ENCODE measurements at regions not wholly inside any gene's neighbourhood (a gene's known extent, or its start where the extent isn't known, plus 50 kb on each side); places are given as distances from the start of the nearest gene placed in this dataset.

DNA sequence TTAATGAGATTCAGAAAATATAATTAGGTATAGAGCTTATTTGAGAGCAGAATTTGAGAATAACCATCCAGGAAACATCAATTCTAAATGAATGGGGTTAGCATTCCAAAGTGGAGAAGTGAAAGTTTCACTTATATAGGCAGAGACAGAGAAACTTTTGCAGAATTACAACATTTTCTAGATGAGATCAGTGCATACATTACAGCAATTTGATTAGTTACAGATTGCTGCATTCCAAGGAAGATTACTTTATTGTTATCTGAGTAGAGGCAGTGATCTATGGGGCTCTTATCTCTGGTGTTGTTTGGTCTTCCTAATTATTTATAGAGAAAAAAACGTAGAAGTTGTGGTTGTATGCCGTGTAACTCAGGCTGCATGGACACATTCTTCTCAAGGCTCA, 373.8 kb upstream of the SYT4 start:
- ATAC-seq: no peak

- ATAC-seq: no peak
These were observed 379.3 kb upstream of the SYT4 start for GRCh38 chr18:43656547-43656946.

DNA sequence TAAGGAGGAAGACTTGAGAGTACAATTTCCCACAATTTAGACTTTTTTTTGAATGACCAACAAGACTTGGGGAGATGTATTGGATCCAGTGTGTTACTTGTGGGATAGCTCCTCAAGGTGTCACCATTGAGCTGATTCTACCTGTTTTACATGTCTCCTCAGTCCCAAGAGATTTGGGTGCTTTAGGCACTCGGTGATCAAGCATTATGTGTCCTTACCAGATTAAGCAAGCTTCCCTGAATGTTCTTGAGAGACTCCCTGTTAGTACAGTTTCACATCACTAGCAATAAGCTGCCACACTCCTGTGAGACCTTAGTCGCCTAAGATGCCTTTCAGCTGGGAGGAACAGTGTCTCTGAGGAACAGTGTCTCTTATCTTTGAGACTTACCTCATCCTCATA, 384.3 kb upstream of the SYT4 start:
- ATAC-seq: no peak

DNA sequence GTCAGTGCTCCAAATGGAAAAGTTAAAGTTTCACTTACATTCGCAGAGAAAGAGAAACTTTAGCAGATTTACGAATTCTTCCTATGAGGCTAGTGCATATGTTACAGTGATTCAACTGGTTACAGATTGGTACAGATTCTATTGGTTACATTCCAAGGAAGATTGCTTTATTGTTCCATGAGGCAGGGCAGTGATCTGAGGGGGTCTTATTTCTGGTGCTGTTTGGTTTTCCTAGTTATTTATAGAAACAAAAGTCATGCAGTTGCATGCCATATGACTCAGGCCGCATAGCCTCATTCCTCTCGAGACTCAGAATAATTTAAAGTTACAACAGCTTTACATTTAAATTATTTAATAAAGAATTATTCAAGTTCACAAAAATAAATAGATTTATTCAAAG, 385.4 kb upstream of the SYT4 start:
- no peak for ATAC-seq

- no peak for ATAC-seq
These were observed 385.9 kb upstream of the SYT4 start for GRCh38 chr18:43663159-43663558.

GRCh38 chr18:43664487-43665008, 387.3 kb upstream of the SYT4 start:
- ATAC-seq: no peak

DNA sequence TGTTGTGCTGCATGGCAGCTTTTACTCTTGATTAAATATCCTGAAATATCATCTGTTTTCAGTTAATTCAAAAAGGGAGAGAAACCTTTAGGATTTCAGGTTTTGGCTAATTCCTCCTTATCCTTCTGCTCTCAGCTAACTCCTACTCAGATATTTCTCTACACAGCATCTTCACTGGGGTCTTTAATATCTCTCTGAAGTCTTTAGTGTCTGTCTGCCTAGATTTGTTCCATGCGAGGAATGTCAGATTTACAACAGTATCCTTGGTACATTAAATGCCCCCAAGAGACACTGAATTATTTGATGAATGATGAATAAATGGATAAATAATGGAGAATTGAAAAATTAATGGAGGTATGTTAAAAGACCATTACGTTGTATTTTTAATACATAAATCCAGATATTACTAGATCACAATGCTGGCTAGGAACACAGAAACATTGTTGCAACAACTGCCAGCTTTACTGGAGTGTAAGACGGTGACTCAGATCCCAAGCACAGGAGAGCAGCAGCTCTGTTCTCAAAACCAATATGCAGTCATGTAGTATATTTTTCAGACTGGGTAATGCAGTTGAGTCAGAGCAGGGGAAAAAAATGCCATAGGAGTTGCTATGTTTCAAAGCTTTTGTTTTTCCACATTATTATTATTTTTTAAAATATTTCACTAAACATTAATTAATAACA, 388.0 kb upstream of the SYT4 start:
- ATAC-seq: no peak

DNA sequence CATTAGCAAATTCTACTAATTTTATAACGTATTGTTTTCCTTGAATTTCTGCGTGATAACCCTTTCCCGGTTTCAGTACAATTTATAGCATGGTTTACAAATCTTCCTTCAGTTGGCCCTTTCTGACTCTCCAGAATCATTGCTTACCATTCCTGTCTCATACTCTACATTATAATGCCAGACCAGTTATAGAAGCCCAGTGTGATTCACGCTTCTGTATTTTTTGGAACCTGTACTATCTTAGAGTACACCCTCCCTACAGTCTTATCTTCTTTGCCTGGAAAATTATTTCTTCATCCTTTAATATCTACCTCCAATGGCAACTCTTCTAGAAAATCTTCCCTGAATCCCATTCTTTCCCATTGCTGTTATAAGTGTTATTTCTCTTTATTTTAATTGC, 391.6 kb upstream of the SYT4 start:
- ATAC-seq: no peak

DNA sequence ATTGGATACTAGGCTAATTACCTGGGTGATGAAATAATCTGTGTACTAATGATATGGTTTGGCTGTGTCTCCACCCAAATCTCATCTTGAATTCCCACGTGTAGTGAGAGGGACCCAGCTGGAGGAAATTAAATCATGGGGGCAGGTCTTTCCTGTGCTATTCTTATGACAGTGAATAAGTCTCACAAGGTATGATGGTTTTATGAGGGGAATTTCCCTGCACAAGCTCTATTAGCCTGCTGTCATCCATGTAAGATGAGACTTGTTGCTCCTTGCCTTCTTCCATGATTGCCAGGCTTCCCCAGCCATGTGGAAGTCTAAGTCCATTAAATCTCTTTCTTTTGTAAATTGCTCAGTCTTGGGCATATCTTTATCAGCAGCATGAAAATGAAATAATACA, 394.1 kb upstream of the SYT4 start:
- no peak for ATAC-seq

DNA sequence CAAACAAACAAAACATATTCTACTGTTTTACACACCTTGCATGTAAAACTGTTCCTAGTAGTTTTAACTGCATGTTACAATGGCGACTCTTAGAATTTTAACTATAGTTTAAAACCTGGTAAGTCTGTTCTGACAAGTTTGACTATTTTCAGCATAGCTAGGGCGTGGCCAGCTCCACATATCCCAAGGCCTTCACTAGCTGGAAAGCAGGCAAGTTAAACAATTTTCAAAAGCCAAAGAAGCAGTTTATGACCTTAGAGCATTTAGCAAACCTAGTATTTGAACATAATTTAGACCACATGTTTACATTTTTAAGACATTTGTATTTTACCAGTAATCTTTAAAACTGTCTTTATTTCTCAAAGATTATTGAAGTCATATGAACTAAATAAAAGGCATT, 402.8 kb upstream of the SYT4 start:
- no peak for ATAC-seq

DNA sequence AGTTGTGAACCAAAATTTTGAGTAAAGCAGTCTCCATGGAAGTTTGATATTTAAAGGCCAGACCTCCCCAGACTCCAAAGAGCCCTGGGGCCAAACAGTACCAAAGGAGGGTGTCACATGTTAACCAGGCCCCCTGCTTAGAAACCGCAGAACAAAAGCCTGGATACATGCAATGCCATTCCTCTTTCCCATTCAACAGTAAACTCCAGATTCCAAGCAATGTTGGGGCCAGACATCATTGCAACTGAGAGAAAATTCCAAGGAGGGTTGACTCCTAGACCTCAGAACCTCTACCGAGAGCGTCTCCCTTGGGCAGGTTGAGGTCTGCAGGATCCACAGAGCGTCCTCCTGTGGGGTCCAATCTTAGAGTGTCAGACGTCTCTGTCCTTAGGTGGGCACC, 404.4 kb upstream of the SYT4 start:
- ATAC-seq: no peak

DNA sequence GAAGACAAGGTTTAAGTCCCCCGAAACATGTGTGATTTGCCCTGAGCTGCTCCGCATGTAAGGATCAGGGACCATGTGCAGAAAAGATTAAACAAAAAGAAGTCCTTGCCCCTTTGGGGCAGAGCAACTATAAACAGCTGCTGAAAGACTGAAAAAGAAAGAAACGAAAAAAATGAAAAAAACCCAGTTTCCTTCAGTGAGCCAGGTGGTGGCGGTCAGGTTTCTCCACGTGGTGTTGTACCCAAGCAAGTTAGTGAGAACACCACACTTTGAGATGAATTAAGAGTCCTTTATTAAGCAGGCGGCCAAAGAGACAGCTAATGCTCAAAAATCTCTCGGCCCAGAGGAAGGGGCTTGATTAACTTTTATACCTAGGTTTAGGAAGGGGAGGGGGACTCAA, 404.9 kb upstream of the SYT4 start:
- ATAC-seq: no peak

- no peak for ATAC-seq
These were observed 409.4 kb upstream of the SYT4 start for GRCh38 chr18:43686709-43687108.

GRCh38 chr18:43692099-43692690, 414.9 kb upstream of the SYT4 start:
- ATAC-seq: no peak

DNA sequence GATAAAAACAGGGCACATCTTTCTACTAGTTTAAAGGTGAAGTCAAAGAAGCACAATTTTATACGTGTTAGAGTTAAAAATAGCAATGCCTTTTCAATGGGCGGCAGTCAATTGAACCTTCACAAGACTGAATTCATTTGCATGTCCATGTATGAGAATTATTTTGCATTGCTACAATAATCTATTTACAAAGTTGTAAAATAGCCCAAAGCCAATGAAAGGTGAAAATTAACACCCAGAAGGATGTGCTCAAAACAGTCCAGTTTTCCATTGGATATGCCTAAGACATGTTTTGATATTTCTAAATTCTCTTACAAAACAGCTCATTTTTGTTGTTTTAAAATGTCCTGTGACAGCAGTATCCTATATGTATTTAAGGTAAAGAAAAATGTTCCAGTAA, 425.1 kb upstream of the SYT4 start:
- ATAC-seq: no peak

DNA sequence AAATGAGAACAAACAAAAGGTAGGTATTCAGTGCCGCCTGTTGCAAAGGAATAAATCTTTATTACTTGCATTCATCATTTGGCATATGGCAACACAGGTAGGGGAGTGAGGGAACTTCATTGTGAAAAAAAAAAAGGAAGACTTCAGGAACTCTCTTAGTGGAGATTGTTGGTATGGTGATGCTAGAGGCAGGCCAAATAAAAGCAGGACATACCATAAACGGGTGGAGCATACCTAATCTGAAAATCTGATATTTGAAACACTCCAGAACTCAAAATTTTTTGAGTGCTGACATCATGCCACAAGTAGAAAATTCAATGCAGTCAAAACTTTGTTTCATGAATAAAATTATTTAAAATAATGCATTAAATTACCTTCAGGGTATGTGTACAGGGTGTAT, 425.8 kb upstream of the SYT4 start:
- ATAC-seq: no peak

DNA sequence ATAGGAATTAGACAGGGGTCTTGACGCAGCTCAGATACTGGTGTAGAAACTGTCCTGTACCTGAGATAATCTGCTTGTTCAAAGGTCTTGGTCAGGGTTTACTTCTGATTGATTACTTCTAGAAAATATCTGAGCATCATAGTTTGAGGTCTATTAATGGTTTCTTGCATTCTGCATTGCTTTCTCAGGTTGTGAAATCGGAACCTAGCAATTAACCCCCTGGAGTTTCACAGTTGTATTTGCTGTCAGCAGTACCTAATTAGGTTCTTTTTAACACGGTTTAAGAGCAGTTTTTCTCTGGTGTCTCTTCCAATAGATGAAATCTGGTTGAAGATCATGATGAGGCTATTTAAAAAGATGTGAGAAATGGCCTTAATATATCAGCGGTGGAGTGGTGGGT, 428.6 kb upstream of the SYT4 start:
- ATAC-seq: no peak

DNA sequence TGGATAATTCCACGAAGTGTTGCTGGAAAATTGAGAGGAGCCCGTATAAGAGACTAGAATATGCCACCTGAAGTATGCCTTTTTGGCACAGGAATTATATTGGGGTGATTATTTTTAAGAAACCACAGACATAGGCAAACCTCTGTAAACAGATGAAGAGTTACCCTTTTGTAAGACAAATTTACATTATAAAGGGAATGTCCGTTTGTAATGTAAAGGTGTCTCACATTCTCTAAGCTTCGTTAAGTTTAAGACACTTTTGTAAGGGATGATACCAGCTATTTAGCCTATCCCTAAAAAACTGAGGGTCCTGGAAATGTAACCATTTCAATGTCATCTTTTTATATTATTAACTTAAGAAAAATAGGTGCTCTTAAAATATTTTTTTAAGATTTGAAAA, 432.8 kb upstream of the SYT4 start:
- ATAC-seq: no peak

GRCh38 chr18:43714343-43715010, 437.2 kb upstream of the SYT4 start:
- ATAC-seq: no peak

- no peak for ATAC-seq
These were observed 442.0 kb upstream of the SYT4 start for GRCh38 chr18:43719267-43719795.

DNA sequence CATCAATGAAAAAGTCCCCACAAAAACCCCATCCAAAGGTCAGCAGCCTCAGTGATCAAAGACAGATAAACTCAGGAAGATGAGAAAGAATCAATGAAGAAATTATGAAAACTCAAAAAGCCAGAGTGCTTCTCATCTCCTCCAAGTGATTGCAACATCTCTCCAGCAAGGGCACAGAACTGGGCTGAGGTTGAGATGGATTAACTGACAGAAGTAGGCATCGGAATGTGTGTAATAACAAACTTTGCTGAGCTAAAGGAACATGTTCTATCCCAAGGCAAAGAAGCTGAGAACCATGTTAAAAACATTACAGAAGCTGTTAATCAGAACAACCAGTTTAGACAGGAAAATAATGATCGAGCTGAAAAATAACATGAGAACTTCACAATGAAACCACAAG, 442.8 kb upstream of the SYT4 start:
- no peak for ATAC-seq

GRCh38 chr18:43735570-43735969, 458.3 kb upstream of the SYT4 start:
- ATAC-seq: no peak

DNA sequence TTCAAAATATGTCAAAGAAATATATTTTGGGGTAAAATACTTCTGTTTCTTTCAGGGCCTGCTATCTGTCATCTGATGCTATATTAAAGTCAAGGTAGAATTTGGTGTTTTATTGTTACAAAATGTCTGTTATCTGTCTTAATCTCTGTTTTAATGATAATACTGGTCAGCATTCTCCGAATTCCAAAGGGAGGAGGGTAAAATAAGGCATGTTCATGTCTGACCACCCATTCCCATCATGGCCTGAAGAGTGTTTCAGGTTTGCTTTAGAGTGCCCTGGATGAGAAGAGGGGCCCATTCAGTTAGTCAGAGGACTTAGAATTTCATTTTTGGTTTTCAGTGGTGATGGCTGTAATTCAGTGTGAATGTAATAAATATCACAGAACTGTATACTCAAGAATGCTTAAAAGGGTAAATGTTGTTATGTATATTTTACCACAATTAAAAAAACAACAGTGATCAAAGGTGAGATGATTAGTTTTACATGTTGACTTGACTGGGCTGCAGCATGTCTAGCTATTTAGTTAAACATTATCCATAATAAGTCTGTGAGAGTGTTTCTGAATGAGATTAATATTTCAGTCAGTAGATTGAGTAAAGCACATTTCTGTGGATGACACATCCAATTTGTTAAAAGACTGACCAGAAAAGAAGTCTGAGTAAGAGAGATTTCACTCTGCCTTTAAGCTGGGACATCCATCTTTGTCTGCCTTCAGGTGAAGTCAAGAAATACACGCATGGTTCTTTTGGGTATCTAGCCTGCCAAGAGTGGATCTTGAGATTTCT, 467.9 kb upstream of the SYT4 start:
- no peak for ATAC-seq
